ENCODE measurements at regions not wholly inside any gene's neighbourhood (a gene's known extent, or its start where the extent isn't known, plus 50 kb on each side); places are given as distances from the start of the nearest gene placed in this dataset.
A peak's percentile ranks its signal among the peaks of the same experiment; 100 is the strongest.
"Not testable (repeated sequence)": the region's sequence is repeated elsewhere in the genome, so short reads cannot be mapped to it uniquely, and the experiment has no call there.

GRCh38 chr16:6835941-6836340 lies 496.7 kb upstream of the RBFOX1 start:
- no peak for DNase-seq

- no peak for DNase-seq
Measured at GRCh38 chr16:6835516-6835915, 497.1 kb upstream of the RBFOX1 start.

GRCh38 chr16:6828690-6829089 lies 504.0 kb upstream of the RBFOX1 start:
- no peak for DNase-seq

DNA sequence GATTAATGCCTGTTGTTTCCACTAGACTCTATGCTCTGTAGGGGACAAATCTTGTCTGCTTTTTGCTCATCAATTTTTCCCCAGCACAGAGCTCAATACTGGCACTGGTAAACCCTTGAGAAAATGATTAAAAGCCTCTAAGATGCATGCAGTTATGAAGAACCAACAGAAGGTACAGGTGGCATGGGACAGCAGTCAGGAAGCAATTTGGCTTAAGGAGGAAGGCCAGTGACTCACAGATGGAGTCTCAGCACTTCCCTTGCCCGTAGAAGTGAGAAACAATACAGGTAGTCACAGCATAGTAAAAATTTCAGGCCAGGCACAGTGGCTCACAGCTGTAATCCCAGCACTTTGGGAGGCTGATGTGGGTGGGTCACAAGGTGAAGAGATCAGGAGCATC lies 504.7 kb upstream of the RBFOX1 start:
- DNase-seq: no peak

DNA sequence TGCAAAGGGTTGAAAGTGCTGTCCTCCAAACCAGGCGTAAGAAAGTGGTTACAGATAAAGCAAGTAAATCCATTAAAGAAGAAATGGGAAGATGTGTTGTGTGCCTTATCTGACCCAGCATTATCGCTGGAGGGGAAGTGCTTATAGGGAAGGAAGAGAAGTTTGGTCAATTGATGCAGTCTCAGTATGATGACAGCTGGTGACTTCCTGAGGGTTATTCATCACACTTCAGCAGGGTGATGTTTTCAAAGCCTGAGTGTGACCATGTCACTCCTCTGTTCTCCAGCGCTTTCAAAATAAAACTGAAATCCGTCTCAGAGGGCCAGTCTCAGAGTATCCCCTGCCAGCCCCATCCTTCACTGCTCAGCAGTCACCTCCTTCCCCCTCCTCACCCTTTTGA lies 505.4 kb upstream of the RBFOX1 start:
- DNase-seq: peak; percentile 10

DNA sequence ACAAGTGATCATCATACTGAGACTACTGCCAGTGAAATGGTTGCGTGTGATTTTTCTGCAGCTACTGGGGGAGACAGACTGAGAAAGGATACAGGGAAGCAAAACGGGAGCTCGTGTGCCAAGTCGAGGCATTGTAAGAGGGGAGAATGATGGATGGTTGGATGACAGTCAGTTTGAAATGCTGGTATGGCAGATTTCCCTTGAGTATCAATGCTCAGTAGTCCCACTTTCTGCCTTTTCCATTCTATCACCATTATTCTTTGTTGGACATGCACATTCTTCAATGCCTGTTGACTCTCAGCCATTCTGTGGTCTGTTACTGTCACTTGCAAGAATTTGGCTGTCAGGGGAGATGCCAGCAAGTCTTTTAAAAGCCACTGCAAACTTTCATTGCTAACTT lies 510.6 kb upstream of the RBFOX1 start:
- DNase-seq: no peak

GRCh38 chr16:6804461-6804860 lies 528.2 kb upstream of the RBFOX1 start:
- DNase-seq: no peak

DNA sequence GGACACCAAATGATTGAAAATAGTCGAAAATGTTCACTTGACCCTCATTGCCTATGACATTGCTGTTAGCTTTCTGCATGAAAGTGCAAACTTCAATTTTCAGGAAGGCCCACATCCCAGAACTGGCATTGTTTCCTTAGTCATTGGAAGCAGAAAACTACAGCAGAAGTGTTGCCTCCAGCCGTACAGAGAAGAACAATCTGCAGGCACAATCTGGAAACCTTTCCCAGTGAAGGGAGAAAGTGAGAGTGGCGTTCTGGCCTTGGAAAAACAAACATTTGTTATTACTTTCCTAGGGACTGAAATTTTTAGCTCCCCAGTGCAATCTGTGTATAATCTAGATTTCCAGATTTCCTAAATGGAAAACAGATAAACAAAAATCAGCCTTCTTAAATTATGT lies 529.5 kb upstream of the RBFOX1 start:
- no peak for DNase-seq

- DNase-seq: no peak
Measured at GRCh38 chr16:6797223-6797622, 535.4 kb upstream of the RBFOX1 start.

DNA sequence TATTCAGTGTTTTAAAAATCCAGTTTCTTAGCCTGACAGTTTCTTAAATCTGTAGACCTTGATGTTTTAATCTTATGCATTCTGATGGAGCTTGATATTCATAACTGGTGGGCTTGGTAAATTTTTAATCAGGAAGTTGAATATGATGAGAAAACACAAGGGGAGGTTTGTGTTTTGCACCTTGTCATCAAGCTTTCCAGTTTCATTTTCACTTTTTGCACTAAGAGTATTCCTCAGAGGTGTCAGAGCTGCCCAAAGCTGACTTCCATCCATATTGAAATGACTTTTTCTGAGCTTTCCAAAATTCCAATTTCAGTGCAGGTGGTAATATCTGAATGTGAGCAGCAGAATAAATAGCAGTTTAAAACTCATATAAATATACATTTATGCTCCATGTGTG lies 555.0 kb upstream of the RBFOX1 start:
- DNase-seq: no peak

DNA sequence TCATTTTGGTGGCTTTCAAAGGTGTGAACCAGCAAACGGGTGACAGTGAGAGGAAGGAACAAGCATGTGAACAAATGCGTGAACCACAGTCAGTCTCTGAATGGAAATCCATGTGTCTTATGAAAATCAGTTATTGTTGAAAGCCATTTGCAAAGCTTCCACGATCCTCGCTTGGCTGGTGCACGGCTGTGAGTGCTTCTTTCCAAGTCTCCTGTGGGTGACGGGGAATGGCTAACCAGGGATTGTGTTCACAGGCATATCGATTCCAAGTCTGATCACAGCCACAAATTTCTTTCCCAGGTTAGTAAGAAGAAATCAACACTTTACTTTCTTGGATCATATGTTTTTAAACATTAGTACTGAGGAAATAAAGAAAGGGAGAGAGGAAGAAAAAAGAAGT lies 556.9 kb upstream of the RBFOX1 start:
- no peak for DNase-seq

- DNase-seq: no peak
Measured at GRCh38 chr16:6771956-6772355, 560.7 kb upstream of the RBFOX1 start.

GRCh38 chr16:6753553-6753952 lies 579.1 kb upstream of the RBFOX1 start:
- DNase-seq: no peak

GRCh38 chr16:6751191-6751590 lies 581.5 kb upstream of the RBFOX1 start:
- no peak for DNase-seq

- no peak for DNase-seq
Measured at GRCh38 chr16:6749698-6750097, 582.9 kb upstream of the RBFOX1 start.

DNA sequence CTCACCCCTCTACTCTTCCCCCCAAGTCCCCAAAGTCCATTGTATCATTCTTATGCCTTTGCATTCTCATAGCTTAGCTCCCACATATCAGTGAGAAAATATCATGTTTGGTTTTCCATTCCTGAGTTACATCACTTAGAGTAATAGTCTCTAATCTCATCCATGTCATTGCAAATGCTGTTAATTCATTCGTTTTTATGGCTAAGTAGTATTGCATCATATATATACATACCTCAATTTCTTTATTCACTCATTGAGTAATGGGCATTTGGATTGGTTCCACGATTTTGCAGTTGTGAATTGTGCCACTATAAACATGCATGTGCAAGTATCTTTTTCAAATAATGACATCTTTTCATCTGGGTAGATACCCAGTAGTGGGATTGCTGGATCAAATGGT lies 596.3 kb upstream of the RBFOX1 start:
- not testable (repeated sequence) for DNase-seq

DNA sequence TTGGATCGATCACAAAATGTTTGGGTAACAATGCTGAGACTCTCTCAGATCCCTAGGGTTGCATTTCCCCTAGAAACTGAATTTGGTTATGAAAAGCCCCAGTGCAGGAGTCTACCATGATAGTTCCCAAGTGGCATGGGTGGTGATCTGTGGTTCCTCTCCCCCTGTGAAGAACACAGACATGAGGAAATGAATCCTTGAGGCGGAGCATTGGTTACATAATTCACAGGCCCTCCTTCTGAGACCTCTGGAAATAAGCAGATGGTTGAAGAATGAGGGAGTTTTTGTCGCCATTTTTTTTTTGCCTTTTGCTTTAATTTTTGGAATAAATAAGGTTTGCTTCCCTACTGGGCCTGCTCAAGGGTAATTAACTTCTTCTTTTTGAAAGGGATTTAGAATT lies 597.0 kb upstream of the RBFOX1 start:
- no peak for DNase-seq

DNA sequence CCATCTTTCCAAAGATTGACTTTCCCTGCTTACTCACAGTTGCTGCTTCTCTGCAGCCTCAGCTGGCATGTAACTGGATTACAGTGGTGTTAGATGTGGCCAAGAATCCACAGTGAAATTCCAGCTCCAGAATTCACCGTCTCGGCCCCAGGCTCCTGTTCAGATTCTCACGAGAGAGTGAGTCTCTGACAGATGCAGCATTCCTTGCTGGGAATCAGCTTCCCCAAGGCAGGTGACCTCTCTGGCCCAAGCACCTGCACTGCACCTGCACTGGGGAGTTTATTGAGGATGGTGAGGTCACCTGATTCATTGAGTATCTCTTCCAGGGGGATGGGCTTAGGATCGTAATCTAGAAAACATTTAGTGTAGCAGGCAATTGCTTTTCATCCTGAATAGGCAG lies 600.5 kb upstream of the RBFOX1 start:
- no peak for DNase-seq

DNA sequence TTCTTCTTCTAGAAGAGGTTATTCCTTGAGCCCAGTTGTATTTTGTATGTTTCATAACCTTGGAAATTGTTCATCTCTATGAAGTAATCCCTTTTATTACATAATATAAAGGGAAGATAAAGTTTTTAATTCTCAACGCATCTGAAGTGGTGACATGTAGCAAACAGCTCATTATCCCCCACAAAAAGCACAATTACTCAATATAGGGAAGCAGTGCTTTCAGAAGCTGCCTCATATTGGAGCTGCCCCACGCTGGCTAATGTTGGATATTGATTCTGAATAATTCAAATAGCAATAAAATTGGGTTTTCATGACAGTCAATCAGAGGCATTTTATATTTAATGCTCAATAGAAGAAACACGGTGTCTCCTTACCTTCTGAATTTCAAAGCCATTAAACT lies 604.3 kb upstream of the RBFOX1 start:
- DNase-seq: no peak

GRCh38 chr16:6726621-6727020 lies 606.0 kb upstream of the RBFOX1 start:
- DNase-seq: no peak

GRCh38 chr16:6725634-6726331 lies 606.9 kb upstream of the RBFOX1 start:
- DNase-seq: no peak

DNA sequence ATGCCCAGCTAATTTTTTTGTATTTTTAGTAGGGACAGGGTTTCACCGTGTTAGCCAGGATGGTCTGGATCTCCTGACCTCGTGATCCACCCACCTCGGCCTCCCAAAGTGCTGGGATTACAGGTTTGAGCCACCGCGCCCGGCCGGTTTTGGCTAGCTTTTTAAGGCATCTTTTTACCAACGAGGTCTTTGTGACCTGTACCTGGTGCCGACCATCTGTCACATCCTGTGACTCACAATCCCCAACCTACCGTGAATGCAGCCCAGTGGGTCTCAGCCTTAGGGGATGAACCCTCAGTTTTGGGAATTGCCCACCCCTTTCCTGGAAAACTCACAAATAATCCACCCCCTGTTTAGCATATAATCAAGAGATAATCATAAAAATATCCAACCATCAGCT lies 607.4 kb upstream of the RBFOX1 start:
- not testable (repeated sequence) for DNase-seq

GRCh38 chr16:6722786-6723185 lies 609.9 kb upstream of the RBFOX1 start:
- no peak for DNase-seq

DNA sequence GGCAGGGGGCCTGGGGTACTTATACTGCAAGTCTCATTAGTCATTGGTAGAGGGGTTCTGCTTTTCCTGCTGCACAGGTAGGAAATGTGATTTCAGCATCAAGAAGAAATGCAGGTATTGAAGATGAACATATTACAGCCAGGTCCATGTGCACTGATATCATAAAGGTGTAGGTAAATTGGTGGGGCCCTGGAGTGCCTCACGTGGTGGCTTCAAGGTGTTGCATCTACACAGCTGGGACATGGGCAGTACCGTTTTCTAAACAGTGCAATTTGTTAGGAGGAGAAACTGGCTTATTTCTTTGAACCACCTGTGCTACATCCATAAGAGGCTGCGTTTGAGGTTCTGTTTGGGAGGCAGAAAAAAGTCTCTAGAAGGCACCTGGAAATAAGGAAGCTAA lies 618.1 kb upstream of the RBFOX1 start:
- no peak for DNase-seq

DNA sequence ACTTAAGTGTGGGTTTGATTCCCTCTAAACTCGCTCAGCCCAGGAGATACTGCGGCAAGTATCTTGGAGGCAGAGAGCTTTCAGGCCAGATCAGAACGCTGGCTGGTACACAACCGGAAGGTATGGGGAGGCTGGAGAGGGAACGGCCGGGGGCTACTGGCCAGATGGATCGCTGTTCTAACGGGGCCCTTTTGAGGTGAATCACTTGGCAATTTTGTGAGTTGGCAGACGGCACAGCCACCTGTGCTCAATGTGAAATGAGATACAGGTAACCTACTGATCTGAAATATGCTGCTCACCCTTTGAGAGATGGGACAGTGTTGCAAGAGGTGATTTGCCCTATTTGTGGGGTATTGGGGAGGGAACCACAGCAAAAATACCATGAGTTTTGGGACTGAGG lies 622.9 kb upstream of the RBFOX1 start:
- DNase-seq: no peak

Measured in GF-D8 (cell line).